Ishikawa (cell line): ENCODE measurements at regions not wholly inside any gene's neighbourhood (a gene's known extent, or its start where the extent isn't known, plus 50 kb on each side); places are given as distances from the start of the nearest gene placed in this dataset.

Source experiments
- CEBPB ChIP-seq: IDR thresholded peaks from 2 replicates; pipeline ENCODE4 v1.6.1; 2012
- CREB1 ChIP-seq: IDR thresholded peaks from 2 replicates; pipeline ENCODE4 v1.6.1; 2012; ENCODE audit warnings: low read depth
- EGR1 ChIP-seq: IDR thresholded peaks from 2 replicates; pipeline ENCODE4 v1.6.1; 2012
- EP300 ChIP-seq: IDR thresholded peaks from 2 replicates; pipeline ENCODE4 v1.6.1; 2012; ENCODE audit warnings: borderline replicate concordance
- FOXM1 ChIP-seq: IDR thresholded peaks from 2 replicates; pipeline ENCODE4 v1.6.1; 2012; ENCODE audit warnings: low read depth, borderline replicate concordance
- MAX ChIP-seq: IDR thresholded peaks from 2 replicates; pipeline ENCODE4 v1.6.1; 2012
- NFIC ChIP-seq: IDR thresholded peaks from 2 replicates; pipeline ENCODE4 v1.6.1; 2012
- RAD21 ChIP-seq: IDR thresholded peaks from 2 replicates; pipeline ENCODE4 v1.6.1; 2012; ENCODE audit warnings: low read depth
- REST ChIP-seq: IDR thresholded peaks from 2 replicates; pipeline ENCODE4 v1.6.1; 2012; ENCODE audit warnings: low read depth, mild to moderate bottlenecking
- TAF1 ChIP-seq: IDR thresholded peaks from 2 replicates; pipeline ENCODE4 v1.6.1; 2012; ENCODE audit warnings: low read depth, mild to moderate bottlenecking
- TCF12 ChIP-seq: IDR thresholded peaks from 2 replicates; pipeline ENCODE4 v1.6.1; 2012; ENCODE audit warnings: low read depth
- TEAD4 ChIP-seq: IDR thresholded peaks from 2 replicates; pipeline ENCODE4 v1.6.1; 2012
- USF1 ChIP-seq: IDR thresholded peaks from 2 replicates; pipeline ENCODE4 v1.6.1; 2012
- YY1 ChIP-seq: IDR thresholded peaks from 2 replicates; pipeline ENCODE4 v1.6.1; 2012; ENCODE audit warnings: low read depth
- ZBTB7A ChIP-seq: IDR thresholded peaks from 2 replicates; pipeline ENCODE4 v1.6.1; 2012; ENCODE audit warnings: low read depth

GRCh38 chr13:76579701-76580100, 306.5 kb downstream of the KCTD12 start:
- no peak for TF ChIP-seq CEBPB
- no peak for TF ChIP-seq MAX
- TF ChIP-seq TEAD4: no peak
- no peak for TF ChIP-seq USF1
- TF ChIP-seq REST: no peak
- TF ChIP-seq TCF12: no peak
- TF ChIP-seq TAF1: no peak
- no peak for TF ChIP-seq YY1

- TF ChIP-seq ZBTB7A (no peak), USF1 (no peak), YY1 (no peak), EGR1 (no peak), TEAD4 (no peak), TCF12 (no peak), REST (no peak), FOXM1 (no peak), EP300 (no peak), CREB1 (no peak), RAD21 (no peak), CEBPB (no peak), MAX (no peak), TAF1 (no peak), NFIC (no peak)
Observed at GRCh38 chr13:76570510-76570971, 315.7 kb downstream of the KCTD12 start.

GRCh38 chr13:76556627-76557026, 329.6 kb downstream of the KCTD12 start:
- no peak for TF ChIP-seq RAD21
- TF ChIP-seq CEBPB: no peak
- TF ChIP-seq FOXM1: no peak
- no peak for TF ChIP-seq YY1
- TF ChIP-seq EP300: no peak
- no peak for TF ChIP-seq EGR1
- TF ChIP-seq USF1: no peak
- no peak for TF ChIP-seq TEAD4
- no peak for TF ChIP-seq TAF1
- no peak for TF ChIP-seq CREB1
- TF ChIP-seq TCF12: no peak
- TF ChIP-seq ZBTB7A: no peak
- TF ChIP-seq REST: no peak
- no peak for TF ChIP-seq MAX
- TF ChIP-seq NFIC: no peak

GRCh38 chr13:76552807-76553206, 333.4 kb downstream of the KCTD12 start:
- TF ChIP-seq TAF1 (no peak), EGR1 (no peak), CREB1 (no peak), RAD21 (no peak), TCF12 (no peak), FOXM1 (no peak), YY1 (no peak), REST (no peak), NFIC (no peak), EP300 (no peak), USF1 (no peak), MAX (no peak), CEBPB (no peak), TEAD4 (no peak)
